ENCODE measurements at regions not wholly inside any gene's neighbourhood (a gene's known extent, or its start where the extent isn't known, plus 50 kb on each side); places are given as distances from the start of the nearest gene placed in this dataset.

DNA sequence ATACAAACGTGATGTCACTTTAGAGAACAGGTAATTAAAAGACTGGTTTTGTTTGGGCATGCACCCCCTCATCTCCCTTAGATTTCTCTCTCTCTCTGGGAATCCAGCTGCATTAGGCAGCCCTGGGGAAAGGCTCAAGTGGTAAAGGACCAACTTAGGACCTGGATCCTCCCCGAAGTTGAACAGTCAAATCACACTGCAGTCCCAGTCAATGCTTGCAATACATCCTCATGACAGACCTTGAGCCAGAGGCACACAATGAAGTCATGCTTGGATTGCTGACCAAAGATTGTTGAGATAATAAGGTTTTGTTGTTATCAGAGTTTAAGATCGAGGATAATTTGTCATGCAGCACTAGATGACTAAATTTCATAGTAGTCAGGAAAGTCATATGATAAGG is 1285.8 kb upstream of the NCAM2 start:
- DNase-seq: no peak

DNA sequence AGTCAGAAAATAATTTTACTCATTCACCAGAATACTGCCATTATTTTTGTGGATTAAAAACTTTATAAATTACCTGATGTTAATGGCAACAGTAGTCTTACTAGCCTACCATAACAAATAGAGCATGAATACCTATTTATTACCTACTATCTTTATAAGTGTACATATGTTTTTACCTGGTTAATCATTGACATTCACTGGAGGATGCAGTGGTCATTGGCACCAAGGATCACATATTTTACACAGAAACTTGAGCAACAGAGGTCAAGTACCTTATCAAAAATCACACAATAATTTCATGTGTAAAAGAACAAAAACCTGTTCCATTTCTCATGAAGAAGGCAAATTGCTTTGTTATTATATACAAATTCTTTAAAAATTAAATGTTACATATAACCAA is 1284.9 kb upstream of the NCAM2 start:
- DNase-seq: no peak

DNA sequence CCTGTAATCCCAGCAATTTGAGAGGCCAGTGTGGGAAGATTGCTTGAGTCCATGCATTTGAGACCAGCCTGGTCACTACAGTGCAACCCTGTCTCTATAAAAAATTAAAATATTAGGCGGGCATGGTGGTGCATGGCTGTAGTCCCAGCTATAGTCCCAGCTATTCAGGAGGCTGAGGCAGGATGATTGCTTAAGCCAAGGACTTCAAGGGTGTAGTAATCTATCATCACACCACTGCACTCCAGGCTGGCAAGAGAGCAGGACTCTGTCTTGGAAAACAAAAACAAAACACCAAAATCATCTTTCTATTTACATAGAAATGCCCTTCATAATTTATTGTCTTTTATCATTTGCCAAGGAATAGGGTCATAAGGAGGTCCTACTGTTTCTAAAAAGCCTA is 1274.1 kb upstream of the NCAM2 start:
- no peak for DNase-seq

DNA sequence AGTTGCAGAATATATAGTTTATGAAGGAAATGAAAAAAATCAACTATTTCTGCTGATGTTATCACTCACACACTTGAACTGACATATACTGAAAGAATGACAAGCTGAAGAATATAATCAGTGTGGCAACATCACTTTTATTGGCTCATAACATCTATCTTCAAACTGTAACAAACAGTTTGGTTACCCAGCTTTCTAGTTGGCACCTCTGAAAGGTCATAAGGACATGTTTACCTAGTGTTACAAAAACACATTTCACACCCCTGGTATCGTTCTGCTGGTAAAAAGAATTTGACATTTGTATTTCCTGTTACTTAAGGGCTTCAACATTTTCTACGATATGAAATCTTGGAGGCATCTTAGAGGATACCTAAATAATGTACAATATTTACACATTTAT is 1267.0 kb upstream of the NCAM2 start:
- DNase-seq: no peak

DNA sequence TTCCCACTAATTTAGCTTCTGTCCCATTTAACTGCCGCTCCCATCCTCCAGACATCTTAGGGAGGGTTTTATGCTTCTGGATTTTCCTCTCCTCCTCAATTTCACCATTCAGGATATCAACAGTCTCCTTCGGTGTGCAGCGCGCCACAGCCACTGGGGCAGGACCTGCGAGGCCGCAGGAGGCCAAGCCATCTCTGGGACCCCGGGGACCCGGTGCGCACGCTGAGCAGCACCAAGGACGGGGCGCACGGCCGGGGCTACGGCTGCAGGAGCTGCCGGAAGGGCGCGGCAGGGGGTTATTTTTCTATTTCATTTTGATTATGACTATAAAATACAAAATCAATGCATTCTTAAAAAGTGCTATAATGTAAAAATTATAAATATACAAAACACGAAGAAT is 1238.4 kb upstream of the NCAM2 start:
- DNase-seq: no peak

DNA sequence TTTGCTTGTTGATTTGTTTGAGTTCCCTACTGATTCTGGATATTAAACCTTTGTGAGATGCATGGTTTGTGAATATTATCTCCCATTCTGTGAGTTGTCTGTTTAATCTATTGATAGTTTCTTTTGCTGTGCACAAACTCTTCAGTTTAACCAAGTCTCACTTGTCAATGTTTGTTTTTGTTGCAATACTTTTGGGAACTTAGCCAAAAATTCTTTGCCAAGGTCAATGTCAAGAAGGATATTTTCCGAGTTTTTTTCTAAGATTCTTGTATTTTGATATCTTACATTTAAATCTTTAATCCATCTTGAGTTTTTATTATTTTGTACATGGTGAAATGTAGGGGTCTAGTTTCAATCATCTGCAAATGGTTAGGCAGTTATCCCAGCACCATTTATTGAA is 1230.7 kb upstream of the NCAM2 start:
- DNase-seq: no peak

DNA sequence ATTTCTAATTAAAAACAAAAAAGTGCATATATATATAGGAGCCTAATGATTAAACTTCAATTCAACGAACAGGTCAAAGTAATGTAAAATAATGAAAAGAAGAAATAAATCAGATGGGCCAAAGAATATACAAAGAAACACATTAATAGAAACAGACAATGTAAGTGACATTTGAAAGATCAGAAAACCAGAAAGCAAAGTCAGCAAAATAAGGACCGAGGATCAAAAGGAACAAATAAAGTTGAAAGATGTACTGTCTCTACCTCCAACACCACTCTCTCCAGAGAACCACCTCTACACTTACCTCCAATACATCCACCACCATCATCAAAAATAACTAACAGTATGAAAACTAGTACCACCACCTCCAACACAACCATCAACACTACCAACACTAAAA is 1226.3 kb upstream of the NCAM2 start:
- DNase-seq: no peak

DNA sequence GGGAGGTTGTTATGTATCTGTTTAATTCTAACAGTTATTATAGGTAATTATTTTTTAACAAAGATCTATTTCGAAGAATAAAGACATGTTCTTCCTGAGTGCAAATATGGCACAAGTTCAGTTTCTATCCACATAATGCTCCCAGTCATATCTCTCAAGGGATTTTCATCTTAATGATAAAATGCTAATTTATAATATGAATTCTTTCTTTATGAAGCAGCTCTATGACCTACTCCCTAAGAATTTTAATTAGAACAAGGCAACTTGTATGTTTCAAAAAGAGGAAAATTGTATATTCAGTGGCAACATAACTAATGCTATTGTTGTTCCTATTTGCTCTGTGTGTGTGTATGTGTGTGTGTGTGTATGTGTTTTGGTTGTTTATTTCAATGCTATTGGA is 1222.1 kb upstream of the NCAM2 start:
- DNase-seq: no peak

DNA sequence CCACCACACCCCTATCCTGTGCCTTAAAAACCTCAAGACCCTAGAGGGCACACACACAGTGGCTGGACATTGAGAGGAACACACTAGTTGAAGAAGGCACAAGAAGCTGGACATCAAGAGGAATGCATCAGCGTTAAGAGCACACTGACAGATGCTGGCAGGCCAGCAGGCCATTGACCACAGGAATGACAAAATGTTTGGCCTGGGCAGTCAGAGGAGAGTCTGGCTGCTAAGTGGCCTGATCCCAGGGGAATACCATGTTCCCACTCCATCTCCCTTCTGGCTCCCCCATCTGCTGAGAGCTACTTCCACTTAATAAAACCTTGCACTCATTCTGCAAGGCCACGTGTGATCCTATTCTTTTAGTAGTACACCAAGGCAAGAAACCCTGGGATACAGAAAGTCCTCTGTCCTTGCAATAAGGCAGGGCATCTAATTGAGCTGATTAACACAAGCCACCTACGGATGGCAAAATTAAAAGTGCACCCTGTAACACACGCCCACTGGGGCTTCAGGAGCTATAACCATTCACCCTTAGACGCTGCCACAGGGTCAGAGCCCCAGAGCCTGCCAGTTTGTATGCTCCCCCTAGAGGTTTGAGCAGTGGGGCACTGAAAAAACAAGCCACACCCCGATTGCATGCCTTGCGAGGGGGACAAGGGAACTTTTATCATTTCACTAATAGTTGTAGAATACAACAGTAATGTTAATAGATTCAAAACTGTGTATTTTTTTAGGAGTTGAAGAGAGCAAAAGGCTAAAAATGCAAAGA is 1216.1 kb upstream of the NCAM2 start:
- DNase-seq: no peak

DNA sequence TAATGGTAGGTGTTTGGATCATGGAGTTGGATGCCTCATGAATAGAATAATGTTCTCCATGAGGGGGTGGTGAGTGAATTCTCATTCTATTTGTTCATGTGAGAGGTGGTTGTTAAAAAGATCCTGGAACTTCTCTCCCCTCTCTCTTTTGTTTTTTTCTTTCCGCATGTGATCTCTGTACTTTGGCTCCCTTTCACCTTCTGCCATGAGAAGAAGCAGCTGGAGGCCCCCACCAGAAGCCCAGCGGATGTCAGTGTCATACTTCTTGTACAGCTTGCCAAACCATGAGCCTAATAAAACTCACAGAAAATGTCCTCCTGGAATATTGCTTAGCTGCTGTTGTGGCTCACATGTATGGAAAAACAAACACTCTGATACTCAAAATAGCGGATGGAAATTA is 1212.3 kb upstream of the NCAM2 start:
- DNase-seq: no peak

DNA sequence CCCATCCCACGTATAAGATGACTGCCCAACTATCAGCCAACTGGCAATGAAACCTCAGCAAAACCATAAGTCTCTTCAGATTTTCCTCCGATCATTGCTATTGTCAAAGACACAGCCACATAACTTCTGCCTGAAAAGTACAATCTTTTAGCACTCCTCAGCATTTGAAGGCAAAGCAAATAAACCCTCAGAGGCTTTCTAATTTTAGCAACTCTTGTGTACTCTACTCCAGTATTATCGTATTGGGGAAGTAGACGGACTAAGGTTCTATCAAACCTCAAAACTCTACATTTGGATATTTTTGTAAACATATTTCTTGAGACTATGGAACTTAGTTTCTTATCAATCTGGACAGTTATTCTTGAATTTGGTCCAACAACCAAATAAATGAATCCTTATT is 1206.2 kb upstream of the NCAM2 start:
- DNase-seq: no peak

DNA sequence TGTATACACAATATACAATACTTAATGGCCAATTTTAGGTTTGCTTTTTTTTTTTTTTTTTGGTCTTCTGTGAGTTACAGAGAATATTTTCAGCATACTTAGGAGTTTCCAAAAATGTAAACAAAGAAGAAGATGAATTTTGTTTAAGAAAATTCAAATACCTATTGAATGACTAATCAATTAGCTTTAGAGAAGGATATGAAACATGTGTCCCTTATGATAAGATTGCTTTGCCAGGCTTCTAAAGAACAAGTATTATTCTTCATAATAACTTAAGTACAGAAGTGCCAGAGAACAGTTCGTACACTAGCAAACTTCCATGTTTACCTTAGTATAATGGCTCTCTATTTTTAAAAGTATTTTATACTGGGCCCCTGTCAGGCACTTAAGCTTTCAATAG is 1191.0 kb upstream of the NCAM2 start:
- DNase-seq: no peak

DNA sequence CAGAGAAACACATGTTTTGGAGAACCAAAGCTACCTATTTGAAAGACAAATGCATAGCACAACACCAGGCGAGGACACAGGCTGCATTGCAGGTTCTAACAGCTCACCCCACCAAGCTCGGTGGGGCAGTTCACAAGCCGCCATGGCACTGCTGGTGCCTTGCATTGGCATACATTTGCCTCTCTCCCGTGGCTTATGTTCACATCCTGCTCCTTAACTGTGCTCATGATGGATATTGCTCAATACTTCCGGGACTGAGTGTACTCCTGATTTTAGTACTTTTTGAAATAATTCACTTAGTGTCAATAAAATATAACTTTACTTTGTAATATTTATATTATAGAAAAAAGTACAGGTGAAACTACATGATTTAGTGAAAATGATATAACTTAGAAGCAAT is 1187.4 kb upstream of the NCAM2 start:
- no peak for DNase-seq

DNA sequence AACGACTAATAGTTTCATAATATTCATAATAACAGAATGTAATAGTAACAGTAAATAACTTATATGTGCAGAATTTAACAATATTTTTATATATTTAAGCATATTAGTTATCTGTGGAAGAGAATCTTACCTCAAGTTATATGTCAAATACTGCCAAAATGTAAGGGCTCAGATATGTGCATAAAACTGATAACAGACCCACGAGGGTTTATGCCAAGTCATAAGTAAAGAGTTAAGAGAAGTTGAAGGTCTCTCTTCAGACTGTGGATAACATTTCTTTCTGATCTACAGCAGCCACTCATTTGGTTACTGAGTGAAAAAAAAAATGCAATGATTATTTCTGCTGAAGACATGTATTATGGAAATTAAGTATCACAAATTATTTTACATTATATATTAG is 1167.8 kb upstream of the NCAM2 start:
- DNase-seq: no peak

DNA sequence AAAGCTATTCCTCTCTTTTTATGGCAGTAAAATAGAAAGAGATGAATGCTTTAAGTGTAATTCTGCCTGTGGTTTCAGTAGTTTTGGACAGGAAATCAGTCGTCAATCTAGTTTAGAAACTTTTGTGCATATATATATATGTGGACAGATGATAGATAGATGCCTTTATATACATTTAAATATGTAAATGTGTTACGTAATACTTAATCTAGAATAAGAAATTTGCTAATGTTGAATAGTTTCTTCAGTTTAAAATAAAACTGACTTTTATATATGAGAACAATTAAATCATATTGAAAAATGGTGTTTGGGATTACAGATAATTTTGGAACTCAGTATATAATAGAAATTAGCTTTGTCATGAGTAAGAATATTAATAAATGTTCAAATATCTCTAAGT is 1165.7 kb upstream of the NCAM2 start:
- no peak for DNase-seq

DNA sequence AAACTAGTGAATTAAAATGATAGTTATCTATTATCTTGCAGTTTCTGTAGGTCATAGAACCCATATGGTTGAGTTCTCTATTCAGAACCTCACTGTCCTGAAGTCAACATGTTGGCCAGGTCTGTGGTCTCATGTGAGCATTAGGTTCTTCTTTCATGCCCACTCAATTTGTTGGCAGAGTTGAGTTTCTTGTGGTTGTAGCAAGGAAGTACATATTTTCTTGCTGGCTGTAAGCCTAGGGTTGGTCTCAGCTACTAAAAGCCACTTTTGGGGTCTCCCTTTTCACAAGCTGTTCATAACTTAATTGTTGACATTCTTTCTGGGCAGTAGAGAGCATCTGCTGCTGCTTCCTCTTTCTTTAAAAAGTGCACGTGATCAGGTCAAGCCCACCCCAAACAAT is 1165.1 kb upstream of the NCAM2 start:
- DNase-seq: no peak

DNA sequence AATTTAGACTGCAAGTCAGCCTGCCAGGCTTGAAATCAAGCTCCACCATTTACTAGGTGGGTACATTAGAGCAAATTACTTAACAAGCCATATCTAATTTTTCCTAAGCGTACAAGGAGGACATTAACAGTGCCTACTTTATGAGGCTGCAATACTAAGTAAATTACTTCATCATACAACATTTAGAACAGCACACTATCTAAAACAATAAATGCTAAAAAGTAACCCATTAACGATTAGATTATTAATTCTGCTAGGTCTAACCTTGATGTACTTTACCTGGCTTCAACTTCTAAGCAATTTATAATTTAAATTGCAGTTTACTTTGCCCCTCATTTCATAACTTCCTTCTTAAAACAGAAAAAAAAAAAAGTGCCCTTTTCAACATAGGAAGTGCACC is 1155.6 kb upstream of the NCAM2 start:
- no peak for DNase-seq

DNA sequence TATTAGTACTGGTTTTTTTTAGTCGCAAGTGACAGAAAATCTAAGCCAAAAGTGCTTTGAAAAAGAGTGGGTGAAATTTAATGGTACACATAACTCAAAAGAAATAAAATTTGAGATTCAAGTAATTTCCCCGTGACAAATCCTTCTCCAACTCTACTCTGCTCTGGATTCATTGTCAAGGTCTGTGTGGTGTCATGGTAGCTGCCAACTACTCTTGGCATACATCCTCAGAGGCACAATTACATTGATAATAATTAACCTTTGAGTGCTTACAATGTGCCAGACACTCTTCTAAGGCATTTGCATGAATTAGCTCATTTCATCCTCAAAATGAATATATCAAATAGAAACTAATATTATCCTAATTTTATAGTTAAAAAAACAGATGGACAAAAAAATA is 1153.9 kb upstream of the NCAM2 start:
- no peak for DNase-seq

DNA sequence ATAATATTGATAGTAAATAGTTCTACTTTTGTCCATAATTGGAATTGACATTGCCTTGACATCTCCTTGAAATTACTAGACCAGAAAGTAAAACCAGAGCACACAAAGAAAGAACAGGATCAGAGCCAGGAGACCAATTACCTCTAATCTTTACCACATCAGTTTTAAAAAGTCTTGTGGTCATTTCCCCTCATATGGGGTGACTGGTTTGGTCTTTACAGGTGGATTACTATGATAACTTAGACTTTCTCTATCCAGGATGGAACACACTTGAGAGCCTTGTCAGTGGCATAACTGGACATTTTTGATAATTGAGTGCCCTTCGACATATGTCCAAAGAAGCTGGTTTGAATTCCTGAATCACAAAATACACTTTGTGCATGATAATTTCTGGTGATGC is 1148.1 kb upstream of the NCAM2 start:
- DNase-seq: no peak

DNA sequence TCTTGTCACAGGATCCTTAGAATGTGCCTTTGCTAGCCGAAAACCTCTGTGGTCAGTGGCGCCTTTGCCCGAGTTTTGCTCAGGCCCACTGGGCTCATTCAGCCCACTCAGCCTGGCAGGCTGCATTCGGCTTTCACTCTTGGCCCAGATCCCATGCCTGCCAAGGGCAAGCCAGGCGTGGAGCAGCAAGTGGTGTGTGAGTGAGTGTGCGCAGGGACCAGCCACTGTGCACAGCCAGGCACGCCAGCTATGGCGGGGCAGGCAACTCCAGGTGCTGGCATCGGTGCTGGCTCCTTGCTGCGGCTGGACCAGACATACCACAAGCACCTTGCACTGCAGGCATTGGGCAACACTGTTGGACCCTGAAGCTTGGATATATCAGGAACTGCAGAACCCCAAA is 1145.1 kb upstream of the NCAM2 start:
- DNase-seq: no peak

DNA sequence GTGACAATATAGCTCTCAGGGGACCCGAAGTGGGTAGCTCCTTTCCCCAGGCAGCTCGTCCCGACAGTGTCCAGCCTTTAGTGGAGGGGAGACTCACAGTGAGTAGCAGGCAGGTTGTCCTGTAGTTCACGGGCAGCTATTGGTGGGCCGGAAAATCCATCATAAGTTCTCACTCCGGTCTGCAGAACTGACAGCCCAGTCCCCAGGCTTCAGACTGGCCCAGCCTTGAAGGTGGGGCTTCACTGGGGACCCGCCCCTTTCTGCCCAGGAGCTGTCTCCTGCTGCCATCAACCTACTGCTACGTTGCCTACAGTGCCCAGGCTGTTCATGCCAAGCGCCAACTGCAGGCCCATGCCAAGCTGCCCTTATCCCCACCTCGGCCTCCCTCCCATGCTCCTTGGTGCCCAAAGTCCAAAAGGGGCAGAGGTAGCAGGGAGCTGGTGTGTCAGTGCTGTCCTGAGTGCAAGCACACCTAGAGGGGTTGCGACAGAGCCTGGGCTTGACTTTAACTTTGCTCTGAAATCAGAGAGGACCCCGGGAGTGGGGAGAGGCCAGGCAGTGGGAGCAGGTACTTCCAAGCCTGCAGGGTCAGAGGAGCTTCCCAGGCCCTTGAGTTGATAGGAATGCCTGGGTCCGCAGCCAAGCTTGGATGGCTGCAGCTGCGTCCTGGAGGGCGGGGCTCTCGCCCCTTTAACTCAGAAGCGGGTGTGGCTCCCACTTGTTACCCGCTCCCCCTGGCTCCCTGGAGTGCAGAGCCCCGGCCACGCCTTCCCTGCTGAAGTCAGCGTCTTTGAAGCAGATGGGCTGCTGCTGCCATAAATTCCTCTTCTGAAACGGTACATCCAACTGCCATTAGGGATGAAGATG is 1144.3 kb upstream of the NCAM2 start:
- DNase-seq: no peak

DNA sequence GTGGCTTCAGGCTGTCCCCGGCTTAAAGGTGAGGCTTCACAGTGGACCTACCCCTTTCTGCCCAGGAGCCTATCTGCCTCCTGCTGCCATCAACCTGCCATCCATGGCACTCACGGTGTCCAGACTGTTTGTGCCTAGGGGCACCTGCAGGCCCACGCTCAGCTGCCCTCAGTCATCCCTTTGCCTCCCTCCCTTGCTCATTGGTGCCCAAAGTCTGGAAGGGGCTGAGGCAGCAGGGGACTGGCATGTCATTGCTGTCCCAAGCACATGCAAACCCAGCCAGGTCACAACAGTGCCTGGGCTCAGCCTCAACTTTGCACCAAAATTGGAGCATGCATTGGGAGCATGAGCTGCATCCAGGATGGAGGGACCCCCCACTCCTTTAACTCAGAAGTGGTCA is 1142.7 kb upstream of the NCAM2 start:
- DNase-seq: no peak

DNA sequence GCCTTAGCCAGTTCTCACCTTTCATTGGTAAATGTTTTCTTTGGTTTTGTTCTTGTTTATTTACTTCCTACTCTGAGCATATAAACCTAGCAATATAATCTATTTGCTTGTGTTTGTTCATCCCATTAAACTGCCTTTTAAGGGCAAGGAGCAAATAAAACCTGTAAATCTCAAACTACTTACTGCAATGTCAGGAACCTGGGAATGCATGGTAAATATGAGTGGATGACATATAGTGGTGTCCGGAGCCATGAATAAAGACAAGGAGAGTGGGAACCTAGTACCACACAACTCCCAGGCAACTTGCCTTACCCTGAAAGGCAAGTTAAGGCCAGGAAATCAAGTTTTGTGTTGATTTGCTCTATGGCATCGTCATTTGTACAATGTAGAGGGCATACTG is 1133.7 kb upstream of the NCAM2 start:
- DNase-seq: no peak

DNA sequence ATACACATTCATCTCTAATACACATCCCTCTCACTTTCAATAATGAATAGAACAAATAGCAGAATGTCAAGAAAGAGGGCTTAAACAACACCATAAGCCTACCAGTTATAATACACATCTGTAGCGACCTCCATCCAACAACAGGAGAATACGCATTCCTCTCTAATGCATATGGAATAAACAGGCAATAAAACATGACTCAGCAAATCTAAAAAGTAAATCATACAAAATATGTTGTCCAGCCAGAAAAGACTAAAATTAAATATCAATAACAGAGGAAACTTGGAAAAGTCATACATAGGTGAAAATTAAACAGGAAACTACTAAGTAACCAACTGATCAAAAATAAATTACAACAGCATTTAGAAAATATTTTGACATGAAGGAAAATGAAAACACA is 1127.5 kb upstream of the NCAM2 start:
- DNase-seq: no peak

DNA sequence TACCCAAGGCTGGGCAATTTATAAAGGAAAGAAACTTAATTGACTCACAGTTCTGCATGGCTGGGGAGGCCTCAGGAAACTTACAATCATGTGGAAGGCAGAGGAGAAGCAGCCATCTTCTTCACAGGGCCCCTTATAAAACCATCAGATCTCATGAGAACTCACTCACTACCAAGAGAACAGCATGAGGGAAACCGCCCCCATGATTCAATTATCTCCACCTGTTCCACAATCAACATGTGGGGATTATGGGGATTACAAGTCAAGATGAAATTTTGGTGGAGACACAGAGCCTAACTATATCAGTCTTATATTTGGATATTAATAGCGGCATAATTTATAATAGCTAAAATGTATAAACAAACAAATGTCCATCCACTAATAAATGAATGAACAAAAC is 1123.7 kb upstream of the NCAM2 start:
- DNase-seq: no peak
